ENCODE measurements at regions not wholly inside any gene's neighbourhood (a gene's known extent, or its start where the extent isn't known, plus 50 kb on each side); places are given as distances from the start of the nearest gene placed in this dataset.

GRCh38 chr14:42931308-42931707 lies 1324.6 kb downstream of the LRFN5 start:
- TF ChIP-seq STAG1 (CRISPR knock-in tag; IDR thresholded peaks at IDR 0.05): no peak
- no peak for TF ChIP-seq DPF2 (CRISPR knock-in tag; IDR thresholded peaks at IDR 0.05; ENCODE audit: borderline replicate concordance, low read depth)
